ENCODE measurements at regions not wholly inside any gene's neighbourhood (a gene's known extent, or its start where the extent isn't known, plus 50 kb on each side); places are given as distances from the start of the nearest gene placed in this dataset.

DNA sequence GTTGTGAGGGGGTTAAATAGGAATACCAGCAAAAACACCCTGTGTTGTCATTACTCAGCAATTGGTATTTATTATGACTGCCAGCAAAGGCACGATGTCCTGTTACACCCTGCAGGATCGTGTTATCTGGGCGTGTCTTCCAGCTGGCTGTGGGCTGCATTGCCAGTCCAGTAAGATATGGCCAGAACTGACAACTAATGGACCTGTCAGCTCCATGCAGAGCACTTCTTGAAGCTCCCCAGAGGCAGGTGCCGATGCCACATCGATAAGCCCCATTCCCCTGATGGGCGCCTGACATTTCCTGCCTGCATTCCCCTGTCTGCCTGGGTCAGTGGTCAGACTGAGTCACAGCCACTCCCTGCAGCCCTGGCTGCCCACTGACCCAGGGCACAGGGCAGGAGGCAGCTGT is 79.7 kb upstream of the RASGRF1 start:
- TF ChIP-seq, protein P1, sequence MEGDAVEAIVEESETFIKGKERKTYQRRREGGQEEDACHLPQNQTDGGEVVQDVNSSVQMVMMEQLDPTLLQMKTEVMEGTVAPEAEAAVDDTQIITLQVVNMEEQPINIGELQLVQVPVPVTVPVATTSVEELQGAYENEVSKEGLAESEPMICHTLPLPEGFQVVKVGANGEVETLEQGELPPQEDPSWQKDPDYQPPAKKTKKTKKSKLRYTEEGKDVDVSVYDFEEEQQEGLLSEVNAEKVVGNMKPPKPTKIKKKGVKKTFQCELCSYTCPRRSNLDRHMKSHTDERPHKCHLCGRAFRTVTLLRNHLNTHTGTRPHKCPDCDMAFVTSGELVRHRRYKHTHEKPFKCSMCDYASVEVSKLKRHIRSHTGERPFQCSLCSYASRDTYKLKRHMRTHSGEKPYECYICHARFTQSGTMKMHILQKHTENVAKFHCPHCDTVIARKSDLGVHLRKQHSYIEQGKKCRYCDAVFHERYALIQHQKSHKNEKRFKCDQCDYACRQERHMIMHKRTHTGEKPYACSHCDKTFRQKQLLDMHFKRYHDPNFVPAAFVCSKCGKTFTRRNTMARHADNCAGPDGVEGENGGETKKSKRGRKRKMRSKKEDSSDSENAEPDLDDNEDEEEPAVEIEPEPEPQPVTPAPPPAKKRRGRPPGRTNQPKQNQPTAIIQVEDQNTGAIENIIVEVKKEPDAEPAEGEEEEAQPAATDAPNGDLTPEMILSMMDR (IDR thresholded peaks at IDR 0.05) = no peak
- no peak for TF ChIP-seq POLR2AphosphoS5 (IDR thresholded peaks at IDR 0.05)
